ENCODE measurements at regions not wholly inside any gene's neighbourhood (a gene's known extent, or its start where the extent isn't known, plus 50 kb on each side); places are given as distances from the start of the nearest gene placed in this dataset.

DNA sequence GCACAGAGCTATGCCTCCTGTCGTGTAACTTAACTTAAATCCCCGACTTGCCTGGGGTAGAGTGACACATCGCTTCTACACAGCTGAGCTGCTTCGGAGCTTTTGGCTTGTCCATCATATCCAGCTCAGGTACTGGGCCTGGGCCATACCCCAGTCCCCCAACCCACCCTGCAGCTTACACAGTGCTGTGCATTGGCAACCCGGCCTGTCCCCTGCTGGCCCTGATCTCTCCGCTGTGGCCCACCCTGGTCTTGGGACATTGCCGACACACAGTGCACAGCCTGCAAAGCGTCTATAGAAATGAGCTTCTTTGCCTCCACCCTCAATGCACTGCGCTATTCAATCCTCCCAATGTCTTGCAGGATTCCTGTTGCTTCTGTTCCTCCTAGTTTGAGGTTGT lies 342.8 kb upstream of the RAB6C start:
- H2AFZ ChIP-seq (ENCODE audit: low read depth, low read length), result no peak overlapping the region
- H3K4me1 ChIP-seq (replicated peaks in 1 of 2; ENCODE audit: control insufficient read depth in 2 of 2, insufficient read depth in 2 of 2, low read length in 2 of 2), result no peaks in the 10 kb centered on the region
- H3K79me2 ChIP-seq (ENCODE audit: control insufficient read depth, insufficient read depth, low read length), result no peaks in the 10 kb centered on the region
- intact Hi-C loops (cut with micrococcal nuclease) (no loop called here), in situ Hi-C loops (cut with MboI) (no loop called here)
- H3K9me3 ChIP-seq (replicated peaks; ENCODE audit: control insufficient read depth, insufficient read depth, low read depth, low read length), result no peaks in the 10 kb centered on the region
- no peaks in the 10 kb centered on the region for H4K20me1 ChIP-seq (replicated peaks; ENCODE audit: control insufficient read depth, insufficient read depth, low read length)
- peaks cover 3 to 25% of the 10 kb centered on the region in 2 experiments; a peak in 3 of 5 replicates for H3K27me3 ChIP-seq (ENCODE audit: control insufficient read depth in 2 of 2, insufficient read depth in 2 of 2, low read length in 2 of 2)
- BruUV-seq (replicated peaks), result no TSS peak
- no peak for FAIRE-seq
- H3K9me1 ChIP-seq (ENCODE audit: control insufficient read depth, insufficient read depth, low read length), result no peaks in the 10 kb centered on the region
- DNase-seq (ENCODE audit: extremely low read depth in 1 of 4, low spot score in 3 of 4), result no peak
- no peak overlapping the region for H3K4me2 ChIP-seq (ENCODE audit: insufficient read depth, low read length)
- no peak overlapping the region for H3K4me3 ChIP-seq
- TF ChIP-seq NFE2L1 (tag; IDR thresholded peaks at IDR 0.05; ENCODE audit: borderline replicate concordance, low read depth), result no peak
- TF ChIP-seq POLR2B (IDR thresholded peaks at IDR 0.05; ENCODE audit: low read depth, partially characterized antibody), result no peak
- TF ChIP-seq, protein P1, sequence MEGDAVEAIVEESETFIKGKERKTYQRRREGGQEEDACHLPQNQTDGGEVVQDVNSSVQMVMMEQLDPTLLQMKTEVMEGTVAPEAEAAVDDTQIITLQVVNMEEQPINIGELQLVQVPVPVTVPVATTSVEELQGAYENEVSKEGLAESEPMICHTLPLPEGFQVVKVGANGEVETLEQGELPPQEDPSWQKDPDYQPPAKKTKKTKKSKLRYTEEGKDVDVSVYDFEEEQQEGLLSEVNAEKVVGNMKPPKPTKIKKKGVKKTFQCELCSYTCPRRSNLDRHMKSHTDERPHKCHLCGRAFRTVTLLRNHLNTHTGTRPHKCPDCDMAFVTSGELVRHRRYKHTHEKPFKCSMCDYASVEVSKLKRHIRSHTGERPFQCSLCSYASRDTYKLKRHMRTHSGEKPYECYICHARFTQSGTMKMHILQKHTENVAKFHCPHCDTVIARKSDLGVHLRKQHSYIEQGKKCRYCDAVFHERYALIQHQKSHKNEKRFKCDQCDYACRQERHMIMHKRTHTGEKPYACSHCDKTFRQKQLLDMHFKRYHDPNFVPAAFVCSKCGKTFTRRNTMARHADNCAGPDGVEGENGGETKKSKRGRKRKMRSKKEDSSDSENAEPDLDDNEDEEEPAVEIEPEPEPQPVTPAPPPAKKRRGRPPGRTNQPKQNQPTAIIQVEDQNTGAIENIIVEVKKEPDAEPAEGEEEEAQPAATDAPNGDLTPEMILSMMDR (IDR thresholded peaks at IDR 0.05 in 2 of 3, conservative IDR thresholded peaks at IDR 0.05 in 1 of 3; ENCODE audit: insufficient read depth in 2 of 3, low read depth in 1 of 3, low read length in 3 of 3), result no peak
- H3K27ac ChIP-seq (ENCODE audit: extremely low read depth, low read depth, low read length), result no peak overlapping the region
- POLR2A ChIA-PET, result no interaction called here
- 2% methylated on average over 9 of the region's 9 CpGs for WGBS (ENCODE audit: insufficient coverage, low coverage, missing lambda C conversion rate)
- H3K9ac ChIP-seq (ENCODE audit: insufficient read depth in 1 of 2, low read depth in 2 of 2, low read length in 2 of 2), result no peak overlapping the region
- no peaks in the 10 kb centered on the region for H3K36me3 ChIP-seq (ENCODE audit: control insufficient read depth, insufficient read depth, low read length)
- CTCF ChIA-PET (ENCODE audit: low intra/inter-chr PET ratio), result no interaction called here
- no peak for ATAC-seq

DNA sequence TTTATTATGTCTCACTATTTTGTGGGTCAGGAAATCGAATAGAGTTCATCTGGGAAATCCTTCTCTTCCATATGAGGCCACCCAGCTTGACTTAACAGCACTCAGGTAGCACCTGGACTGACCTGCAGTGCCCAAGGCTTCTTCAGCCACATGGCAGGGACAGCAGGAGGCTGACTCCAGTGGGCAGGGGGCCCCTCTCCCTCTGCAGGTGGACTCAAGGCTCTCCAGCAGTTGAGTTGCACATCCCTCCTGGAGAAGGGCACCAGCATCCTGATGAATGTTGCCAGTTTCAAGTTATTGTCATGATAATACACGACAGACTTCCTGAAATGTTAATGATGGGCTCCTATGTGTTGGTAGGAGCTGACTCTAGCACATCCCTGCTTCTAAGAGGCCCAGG lies 338.1 kb upstream of the RAB6C start:
- FAIRE-seq (no peak), DNase-seq (ENCODE audit: extremely low read depth in 1 of 4, low spot score in 3 of 4) (no peak), ATAC-seq (no peak)
- ChIA-PET CTCF (ENCODE audit: low intra/inter-chr PET ratio) (no interaction called here), POLR2A (no interaction called here)
- Histone ChIP-seq H2AFZ (ENCODE audit: low read depth, low read length) (no peak overlapping the region), H3K27ac (ENCODE audit: extremely low read depth, low read depth, low read length) (no peak overlapping the region), H3K27me3 (ENCODE audit: control insufficient read depth in 2 of 2, insufficient read depth in 2 of 2, low read length in 2 of 2) (peaks cover 0 to 17% of the 10 kb centered on the region in 2 experiments; a peak in 2 of 5 replicates), H3K9me3 (replicated peaks; ENCODE audit: control insufficient read depth, insufficient read depth, low read depth, low read length) (no peaks in the 10 kb centered on the region), H3K36me3 (ENCODE audit: control insufficient read depth, insufficient read depth, low read length) (no peaks in the 10 kb centered on the region), H3K9me1 (ENCODE audit: control insufficient read depth, insufficient read depth, low read length) (no peaks in the 10 kb centered on the region), H3K4me1 (replicated peaks in 1 of 2; ENCODE audit: control insufficient read depth in 2 of 2, insufficient read depth in 2 of 2, low read length in 2 of 2) (peaks cover 3 to 5% of the 10 kb centered on the region in 2 experiments; a peak in 3 of 5 replicates), H3K4me2 (ENCODE audit: insufficient read depth, low read length) (no peak overlapping the region), H3K9ac (ENCODE audit: insufficient read depth in 1 of 2, low read depth in 2 of 2, low read length in 2 of 2) (no peak overlapping the region), H3K79me2 (ENCODE audit: control insufficient read depth, insufficient read depth, low read length) (no peaks in the 10 kb centered on the region), H3K4me3 (no peak overlapping the region), H4K20me1 (replicated peaks; ENCODE audit: control insufficient read depth, insufficient read depth, low read length) (no peaks in the 10 kb centered on the region)
- intact Hi-C loops (cut with micrococcal nuclease) (no loop called here), in situ Hi-C loops (cut with MboI) (no loop called here)
- whole genome bisulfite sequencing (ENCODE audit: insufficient coverage, low coverage, missing lambda C conversion rate), result 0% methylated on average over 2 of the region's 2 CpGs
- no TSS peak for BruUV-seq (replicated peaks)
- TF ChIP-seq ZNF12 (CRISPR knock-in tag; IDR thresholded peaks at IDR 0.05) (no peak), SRSF1 (IDR thresholded peaks at IDR 0.05; ENCODE audit: low read depth, low read length) (no peak), RBM22 (IDR thresholded peaks at IDR 0.05; ENCODE audit: low read depth, low read length, poor library complexity, severe bottlenecking) (no peak), ZNF146 (CRISPR knock-in tag; IDR thresholded peaks at IDR 0.05; ENCODE audit: unreplicated experiment) (no peak), HDAC6 (IDR thresholded peaks at IDR 0.05; ENCODE audit: low read depth, low read length) (no peak), TSC22D4 (tag; IDR thresholded peaks at IDR 0.05) (no peak)
- TF ChIP-seq, protein P2, sequence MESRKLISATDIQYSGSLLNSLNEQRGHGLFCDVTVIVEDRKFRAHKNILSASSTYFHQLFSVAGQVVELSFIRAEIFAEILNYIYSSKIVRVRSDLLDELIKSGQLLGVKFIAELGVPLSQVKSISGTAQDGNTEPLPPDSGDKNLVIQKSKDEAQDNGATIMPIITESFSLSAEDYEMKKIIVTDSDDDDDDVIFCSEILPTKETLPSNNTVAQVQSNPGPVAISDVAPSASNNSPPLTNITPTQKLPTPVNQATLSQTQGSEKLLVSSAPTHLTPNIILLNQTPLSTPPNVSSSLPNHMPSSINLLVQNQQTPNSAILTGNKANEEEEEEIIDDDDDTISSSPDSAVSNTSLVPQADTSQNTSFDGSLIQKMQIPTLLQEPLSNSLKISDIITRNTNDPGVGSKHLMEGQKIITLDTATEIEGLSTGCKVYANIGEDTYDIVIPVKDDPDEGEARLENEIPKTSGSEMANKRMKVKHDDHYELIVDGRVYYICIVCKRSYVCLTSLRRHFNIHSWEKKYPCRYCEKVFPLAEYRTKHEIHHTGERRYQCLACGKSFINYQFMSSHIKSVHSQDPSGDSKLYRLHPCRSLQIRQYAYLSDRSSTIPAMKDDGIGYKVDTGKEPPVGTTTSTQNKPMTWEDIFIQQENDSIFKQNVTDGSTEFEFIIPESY (CRISPR knock-in tag; IDR thresholded peaks at IDR 0.05), result no peak
- TF ChIP-seq, protein P3, sequence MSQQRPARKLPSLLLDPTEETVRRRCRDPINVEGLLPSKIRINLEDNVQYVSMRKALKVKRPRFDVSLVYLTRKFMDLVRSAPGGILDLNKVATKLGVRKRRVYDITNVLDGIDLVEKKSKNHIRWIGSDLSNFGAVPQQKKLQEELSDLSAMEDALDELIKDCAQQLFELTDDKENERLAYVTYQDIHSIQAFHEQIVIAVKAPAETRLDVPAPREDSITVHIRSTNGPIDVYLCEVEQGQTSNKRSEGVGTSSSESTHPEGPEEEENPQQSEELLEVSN (IDR thresholded peaks at IDR 0.05; ENCODE audit: borderline replicate concordance in 1 of 2, extremely low read depth in 1 of 2, insufficient read depth in 1 of 2, insufficient read length in 1 of 2, low read depth in 1 of 2, low read length in 1 of 2, poor library complexity in 1 of 2, severe bottlenecking in 1 of 2), result no peak
